HG02763 (cell line): ENCODE measurements at regions not wholly inside any gene's neighbourhood (a gene's known extent, or its start where the extent isn't known, plus 50 kb on each side); places are given as distances from the start of the nearest gene placed in this dataset.

Experiments
- ATAC-seq: cut with Tn5 transposase; IDR thresholded peaks from one replicate; pipeline ENCODE4 v1.9.1; 2021; ENCODE audit warnings: mild to moderate bottlenecking, moderate library complexity; ENCODE audit not compliant: unreplicated experiment

- ATAC-seq, result no peak
Measured at GRCh38 chr2:9137379-9138150, 69.0 kb upstream of the ASAP2 start.

GRCh38 chr2:9135822-9136558, 70.6 kb upstream of the ASAP2 start:
- ATAC-seq, result no peak

GRCh38 chr2:9127316-9127715, 79.3 kb upstream of the ASAP2 start:
- ATAC-seq, result no peak

GRCh38 chr2:9126540-9126939, 80.1 kb upstream of the ASAP2 start:
- ATAC-seq, result no peak

- no peak for ATAC-seq
Measured at GRCh38 chr2:9124231-9124741, 82.3 kb upstream of the ASAP2 start.

- ATAC-seq, result no peak
Measured at GRCh38 chr2:9123069-9123468, 83.5 kb upstream of the ASAP2 start.

- ATAC-seq, result no peak
Measured at GRCh38 chr2:9122367-9122766, 84.2 kb upstream of the ASAP2 start.

GRCh38 chr2:9118383-9118960, 88.1 kb upstream of the ASAP2 start:
- no peak for ATAC-seq

- ATAC-seq, result no peak
Measured at GRCh38 chr2:9115229-9115628, 91.4 kb upstream of the ASAP2 start.

- ATAC-seq, result no peak
Measured at GRCh38 chr2:9114458-9114857, 92.2 kb upstream of the ASAP2 start.

GRCh38 chr2:9113916-9114315, 92.7 kb upstream of the ASAP2 start:
- ATAC-seq, result no peak

- no peak for ATAC-seq
Measured at GRCh38 chr2:9113262-9113661, 93.3 kb upstream of the ASAP2 start.

- no peak for ATAC-seq
Measured at GRCh38 chr2:9112079-9112721, 94.4 kb upstream of the ASAP2 start.

- ATAC-seq, result no peak
Measured at GRCh38 chr2:9110893-9111569, 95.6 kb upstream of the ASAP2 start.

GRCh38 chr2:9110346-9110884, 96.2 kb upstream of the ASAP2 start:
- no peak for ATAC-seq

- no peak for ATAC-seq
Measured at GRCh38 chr2:9109871-9110270, 96.7 kb upstream of the ASAP2 start.

- ATAC-seq, result no peak
Measured at GRCh38 chr2:9108210-9108967, 98.2 kb upstream of the ASAP2 start.

- no peak for ATAC-seq
Measured at GRCh38 chr2:9107168-9108025, 99.2 kb upstream of the ASAP2 start.
